GM19240 (cell line): ENCODE measurements at regions not wholly inside any gene's neighbourhood (a gene's known extent, or its start where the extent isn't known, plus 50 kb on each side); places are given as distances from the start of the nearest gene placed in this dataset.
"Not testable (repeated sequence)": the region's sequence is repeated elsewhere in the genome, so short reads cannot be mapped to it uniquely, and the experiment has no call there.

Source experiments
- DNase-seq: peaks from one replicate; pipeline ENCODE4 v3.0.0; 2011; ENCODE audit warnings: low spot score; ENCODE audit not compliant: insufficient read length

DNA sequence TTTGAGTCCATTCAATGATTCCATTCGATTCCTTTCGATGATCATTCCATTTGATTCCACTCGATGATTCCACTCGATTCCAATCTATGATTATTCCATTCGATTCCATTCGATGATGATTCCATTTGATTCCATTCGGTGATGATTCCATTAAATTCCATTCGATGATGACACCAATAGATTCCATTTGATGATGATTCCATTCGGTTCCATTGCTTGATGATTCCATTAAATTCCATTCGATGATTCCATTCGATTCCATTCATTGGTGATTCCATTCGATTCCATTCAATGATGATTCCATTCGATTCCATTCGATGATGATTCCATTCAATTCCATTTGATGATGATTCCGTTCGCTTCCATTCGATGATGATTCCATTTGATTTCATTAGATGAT, 1104.1 kb downstream of the RPIA start:
- DNase-seq: not testable (repeated sequence)

DNA sequence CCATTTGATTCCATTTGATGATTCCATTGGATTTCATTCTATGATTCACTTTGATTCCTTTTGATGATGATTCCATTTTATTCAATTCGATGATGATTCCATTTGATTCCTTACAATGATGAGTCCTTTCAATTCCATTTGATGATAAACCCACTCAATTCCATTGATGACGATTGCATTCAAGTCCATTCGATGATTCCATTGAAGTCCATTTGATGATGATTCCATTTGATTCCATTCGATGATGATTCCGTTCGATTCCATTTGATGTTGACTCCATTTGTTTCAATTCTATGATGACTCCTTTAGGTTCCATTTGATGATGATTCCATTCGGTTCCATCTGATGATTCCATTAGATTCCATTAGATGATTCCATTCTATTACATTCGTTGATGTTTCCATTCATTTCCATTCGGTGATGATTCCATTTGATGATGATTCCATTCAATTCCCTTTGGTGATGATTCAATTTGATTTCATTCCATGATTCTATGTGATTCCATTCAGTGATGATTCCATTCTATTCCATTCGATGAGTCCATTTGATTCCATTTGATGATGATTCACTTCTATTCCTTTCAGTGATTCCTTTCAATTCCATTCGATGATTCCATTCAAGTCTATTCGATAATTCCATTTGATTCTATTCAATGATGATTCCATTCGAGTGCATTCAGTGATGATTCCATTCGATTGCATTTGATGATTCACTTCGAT, 1106.0 kb downstream of the RPIA start:
- no peak for DNase-seq

DNA sequence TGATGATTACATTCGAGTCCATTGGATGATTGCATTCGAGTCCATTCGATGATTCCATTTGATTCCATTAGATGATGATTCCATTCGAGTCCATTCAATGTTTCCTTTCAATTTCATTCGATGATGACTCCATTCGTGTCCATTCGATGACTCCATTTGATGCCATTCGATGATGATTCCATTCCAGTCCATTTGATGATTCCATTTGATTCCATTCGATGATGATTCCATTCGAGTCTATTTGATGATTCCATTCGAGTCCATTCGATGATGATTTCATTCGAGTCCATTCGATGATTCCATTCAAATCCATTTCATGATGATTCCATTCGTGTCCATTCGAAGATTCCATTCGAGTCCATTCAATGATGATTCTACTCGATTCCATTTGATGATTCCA, 1109.7 kb downstream of the RPIA start:
- DNase-seq: not testable (repeated sequence)

DNA sequence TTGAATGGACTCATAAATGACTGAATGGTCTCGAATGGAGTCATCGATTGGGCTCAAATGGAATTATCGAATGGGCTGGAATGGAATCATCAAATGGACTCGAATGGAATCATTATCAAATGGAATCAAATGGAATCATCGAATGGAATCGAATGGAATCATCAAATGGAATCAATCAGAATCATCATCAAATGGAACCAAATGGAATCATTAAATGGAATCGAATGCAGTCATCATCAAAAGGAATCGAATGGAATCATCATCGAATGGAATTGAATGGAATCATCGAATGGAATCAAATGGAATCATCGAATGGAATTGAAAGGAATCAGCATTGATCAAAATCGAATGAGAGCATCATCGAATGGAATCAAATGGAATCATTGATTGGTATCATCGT, 1114.9 kb downstream of the RPIA start:
- not testable (repeated sequence) for DNase-seq

DNA sequence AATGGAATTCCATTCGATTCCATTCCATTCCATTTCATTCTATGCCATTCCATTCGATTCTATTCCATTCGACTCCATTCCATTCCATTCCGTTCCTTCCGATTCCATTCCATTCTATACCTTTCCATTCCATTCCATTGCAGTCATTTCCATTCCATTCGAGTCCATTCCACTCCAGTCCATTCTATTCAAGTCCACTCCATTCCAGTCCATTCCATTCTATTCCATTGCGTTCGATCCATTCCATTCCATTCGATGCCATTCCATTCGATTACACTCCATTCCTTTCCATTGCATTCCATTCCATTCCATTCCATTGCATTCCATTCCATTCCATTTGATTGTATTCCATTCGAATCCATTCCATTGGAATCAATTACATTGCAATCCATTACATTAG, 1119.8 kb downstream of the RPIA start:
- no peak for DNase-seq

DNA sequence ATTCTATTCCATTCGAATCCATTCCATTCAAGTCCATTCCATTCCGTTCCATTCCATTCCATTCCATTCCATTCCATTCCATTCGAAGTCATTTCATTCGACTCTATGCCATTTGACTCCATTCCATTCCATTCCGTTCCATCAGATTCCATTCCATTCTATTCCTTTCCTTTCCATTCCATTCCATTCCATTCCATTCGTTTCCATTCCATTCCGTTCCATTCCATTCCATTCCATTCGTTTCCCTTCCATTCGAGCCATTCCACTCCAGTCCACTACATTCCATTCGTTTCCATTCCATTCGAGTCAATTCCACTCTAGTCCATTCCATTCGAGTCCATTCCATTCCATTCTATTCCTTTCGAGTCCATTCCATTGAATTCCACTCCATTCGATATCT, 1120.4 kb downstream of the RPIA start:
- DNase-seq: not testable (repeated sequence)

DNA sequence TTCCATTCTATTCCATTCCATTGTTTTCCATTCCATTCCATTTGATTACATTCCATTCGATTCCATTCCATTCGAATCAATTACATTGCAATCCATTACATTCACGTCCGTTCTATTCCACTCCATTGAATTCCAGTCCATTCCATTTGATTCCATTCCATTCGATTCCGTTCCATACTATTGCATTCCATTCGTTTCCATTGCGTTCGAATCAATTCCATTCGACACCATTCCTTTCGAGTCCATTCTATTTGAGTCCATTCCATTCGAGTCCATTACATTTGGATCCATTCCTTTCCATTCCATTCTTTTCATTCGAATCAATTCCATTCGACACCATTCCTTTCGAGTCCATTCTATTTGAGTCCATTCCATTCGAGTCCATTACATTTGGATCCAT, 1122.9 kb downstream of the RPIA start:
- not testable (repeated sequence) for DNase-seq

DNA sequence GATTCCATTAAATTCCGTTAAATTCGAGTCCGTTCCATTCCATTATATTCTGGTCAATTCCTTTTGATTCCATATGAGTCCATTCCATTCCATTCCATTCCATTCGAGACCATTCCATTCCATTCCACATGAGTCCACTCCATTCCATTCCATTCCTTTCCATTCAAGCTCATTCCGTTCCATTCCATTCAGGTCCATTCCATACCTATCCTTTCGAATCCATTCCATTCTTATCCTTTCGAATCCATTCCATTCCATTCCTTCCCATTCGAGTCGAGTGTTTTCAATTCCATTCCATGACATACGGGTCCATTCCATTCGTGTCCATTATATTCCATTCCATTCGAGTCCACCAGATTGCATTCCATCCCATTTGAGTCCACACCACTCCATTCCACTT, 1127.4 kb downstream of the RPIA start:
- no peak for DNase-seq

DNA sequence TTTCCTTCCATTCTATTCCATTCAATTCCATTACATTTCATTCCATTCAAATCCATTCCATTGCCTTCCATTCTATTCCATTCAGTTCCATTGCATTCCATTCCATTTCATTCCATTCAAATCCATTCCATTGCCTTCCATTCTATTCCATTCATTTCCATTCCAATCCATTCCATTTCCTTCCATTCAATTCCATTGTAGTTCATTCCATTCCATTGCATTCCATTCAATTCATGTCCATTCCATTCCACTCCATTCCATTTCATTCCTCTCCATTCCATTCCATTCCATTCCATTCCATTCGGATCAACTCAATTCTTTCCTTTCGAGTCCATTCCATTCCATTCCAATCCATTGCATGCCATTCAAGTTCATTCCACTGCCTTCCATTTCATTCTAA, 1128.3 kb downstream of the RPIA start:
- no peak for DNase-seq

DNA sequence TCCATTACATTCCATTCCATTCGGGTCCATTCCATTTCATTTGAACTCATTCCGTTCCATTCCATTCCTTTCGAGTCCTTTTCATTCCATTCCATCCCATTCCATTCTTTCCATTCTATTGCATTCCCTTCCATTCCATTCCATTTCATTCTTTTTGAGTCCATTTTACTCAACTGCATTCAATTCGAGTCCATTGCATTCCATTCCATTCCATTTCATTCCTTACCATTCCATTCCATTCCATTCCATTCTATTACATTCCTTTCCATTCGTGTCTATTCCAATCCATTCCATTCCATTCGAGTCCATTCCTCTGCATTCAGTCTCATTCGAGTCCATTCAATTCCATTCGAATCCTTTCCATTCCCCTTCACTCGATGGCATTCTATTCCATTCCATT, 1128.8 kb downstream of the RPIA start:
- DNase-seq: no peak

DNA sequence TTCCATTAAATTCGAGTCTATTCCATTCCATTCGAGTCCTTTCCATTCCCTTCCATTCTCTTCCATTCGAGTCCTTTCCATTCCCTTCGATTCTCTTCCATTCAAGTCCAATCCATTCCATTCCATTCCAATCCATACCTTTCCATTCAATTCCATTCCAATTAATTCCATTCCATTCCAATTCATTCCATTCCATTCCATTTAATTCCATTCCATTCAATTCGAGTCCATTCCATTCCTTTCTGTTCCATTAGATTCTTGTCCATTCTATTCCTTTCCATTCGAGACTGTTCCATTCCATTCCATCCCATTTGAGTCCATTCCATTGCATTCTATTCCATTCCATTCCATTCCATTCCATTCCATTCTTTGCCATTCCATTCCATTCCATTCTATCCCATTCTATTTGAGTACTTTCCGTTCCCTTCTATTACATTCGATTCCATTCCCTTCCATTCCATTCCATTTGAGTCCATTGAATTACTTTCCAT, 1130.0 kb downstream of the RPIA start:
- DNase-seq: no peak

DNA sequence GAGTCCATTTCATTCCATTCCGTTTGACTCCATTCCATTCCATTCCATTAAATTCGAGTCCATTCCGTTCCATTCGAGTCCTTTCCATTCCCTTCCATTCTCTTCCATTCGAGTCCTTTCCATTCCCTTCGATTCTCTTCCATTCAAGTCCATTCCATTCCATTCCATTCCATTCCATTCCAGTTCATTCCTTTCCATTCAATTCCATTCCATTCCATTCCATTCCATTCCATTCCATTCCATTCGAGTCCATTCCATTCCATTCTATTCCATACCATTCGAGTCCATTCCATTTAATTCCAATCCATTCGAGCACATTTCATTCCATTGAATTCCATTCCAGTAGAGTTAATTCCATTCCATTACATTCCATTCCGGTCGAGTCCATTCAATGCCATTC, 1130.9 kb downstream of the RPIA start:
- DNase-seq: not testable (repeated sequence)

DNA sequence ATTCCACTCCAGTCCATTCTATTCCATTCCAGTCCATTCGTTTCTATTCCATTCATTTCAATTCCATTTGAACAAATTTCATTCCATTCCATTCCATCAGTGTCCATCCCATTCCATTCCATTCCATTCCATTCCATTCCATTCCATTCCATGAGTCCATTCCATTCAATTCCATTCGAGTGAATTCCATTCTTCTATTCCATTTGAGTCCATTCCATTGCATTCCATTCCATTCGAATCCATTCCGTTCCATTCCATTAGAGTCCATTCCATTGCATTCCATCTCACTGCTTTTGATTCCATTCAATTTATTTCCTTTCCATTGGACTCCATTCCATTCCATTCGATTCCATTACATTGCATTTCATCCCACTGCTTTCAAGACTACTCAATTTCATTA, 1132.1 kb downstream of the RPIA start:
- no peak for DNase-seq

DNA sequence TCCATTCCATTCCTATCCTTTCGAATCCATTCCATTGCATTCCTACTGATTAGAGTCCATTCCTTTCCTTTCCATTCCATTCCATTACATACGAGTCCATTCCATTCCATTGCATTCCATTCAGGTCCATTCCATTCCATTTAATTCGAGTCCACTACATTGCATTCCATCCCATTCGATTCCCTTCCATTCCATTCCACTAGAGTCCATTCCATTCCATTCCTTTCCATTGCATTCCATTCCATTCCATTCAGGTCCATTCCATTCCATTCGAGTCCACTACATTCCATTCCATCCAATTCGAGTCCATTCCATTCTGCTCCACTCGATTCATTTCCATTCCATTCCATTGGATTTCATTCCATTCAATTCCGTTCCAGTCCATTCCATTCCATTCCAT, 1133.6 kb downstream of the RPIA start:
- no peak for DNase-seq

DNA sequence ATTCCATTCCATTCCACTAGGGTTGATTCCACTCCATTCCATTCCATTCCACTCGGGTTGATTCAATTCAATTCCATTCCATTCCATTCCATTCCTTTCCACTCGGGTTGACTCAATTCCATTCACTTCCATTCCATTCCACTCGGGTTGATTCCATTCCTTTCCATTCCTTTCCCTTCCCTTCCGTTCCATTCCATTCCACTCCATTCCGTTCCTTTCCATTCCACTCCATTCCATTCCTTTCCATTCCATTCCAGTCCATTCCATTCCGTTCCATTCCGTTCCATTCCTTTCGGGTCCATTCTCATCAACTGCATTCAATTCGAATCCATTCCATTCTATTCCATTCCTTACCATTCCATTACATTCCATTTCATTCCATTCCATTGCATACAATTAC, 1135.3 kb downstream of the RPIA start:
- DNase-seq: not testable (repeated sequence)

DNA sequence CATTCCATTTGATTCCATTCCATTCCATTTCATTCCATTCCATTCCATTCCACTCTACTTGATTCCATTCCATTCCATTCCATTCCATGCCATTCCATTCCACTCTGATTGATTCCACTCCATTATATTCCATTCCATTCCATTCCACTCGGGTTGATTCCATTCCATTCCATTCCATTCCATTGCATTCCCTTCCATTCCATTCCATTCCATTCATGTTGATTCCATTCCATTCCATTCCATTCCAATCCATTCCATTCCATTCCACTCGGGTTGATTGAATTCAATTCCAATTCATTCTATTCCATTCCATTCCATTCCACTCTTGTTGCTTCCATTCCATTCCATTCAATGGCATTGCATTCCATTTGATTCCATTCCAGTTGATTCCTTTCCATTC, 1136.4 kb downstream of the RPIA start:
- DNase-seq: not testable (repeated sequence)

DNA sequence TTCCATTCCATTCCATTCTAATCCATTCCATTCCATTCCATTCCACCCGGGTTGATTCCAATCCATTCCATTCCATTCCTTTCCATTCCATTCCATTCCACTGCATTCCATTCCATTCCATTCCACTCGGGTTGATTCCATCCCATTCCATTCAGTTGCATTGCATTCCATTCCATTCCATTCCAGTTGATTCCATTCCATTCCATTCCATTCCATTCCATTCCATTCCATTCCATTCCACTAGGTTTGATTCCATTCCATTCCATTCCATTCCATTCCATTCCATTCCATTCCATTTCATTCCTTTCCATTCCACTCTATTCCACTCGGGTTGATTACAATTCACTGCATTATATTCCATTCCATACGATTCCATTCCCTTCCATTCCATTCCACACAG, 1136.9 kb downstream of the RPIA start:
- DNase-seq: not testable (repeated sequence)

DNA sequence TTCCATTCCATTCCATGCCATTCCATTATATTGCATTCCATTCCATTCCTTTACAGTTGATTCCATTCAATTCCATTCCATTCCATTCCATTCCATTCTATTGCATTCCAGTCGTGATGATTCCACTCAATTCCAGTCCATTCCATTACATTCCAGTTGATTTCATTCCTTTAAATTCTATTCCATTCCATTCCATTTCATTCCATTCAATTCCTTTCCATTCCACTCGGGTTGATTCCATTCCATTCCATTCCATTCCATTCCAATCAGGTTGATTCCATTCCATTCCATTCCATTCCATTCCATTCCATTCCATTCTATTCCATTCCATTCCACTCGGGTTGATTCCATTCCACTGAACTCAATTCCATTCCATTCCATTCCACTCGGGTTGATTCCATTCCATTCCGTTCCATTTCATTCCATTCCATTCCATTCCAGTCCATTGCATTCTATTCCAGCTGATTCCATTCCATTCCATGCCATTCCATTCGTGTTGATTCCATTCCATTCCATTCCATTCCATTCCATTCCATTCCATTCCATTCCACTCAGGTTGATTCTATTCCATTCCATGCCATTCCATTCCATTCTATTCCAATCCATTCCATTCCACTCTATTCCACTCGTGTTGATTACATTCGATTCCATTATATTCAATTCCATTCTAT, 1137.6 kb downstream of the RPIA start:
- DNase-seq: not testable (repeated sequence)

DNA sequence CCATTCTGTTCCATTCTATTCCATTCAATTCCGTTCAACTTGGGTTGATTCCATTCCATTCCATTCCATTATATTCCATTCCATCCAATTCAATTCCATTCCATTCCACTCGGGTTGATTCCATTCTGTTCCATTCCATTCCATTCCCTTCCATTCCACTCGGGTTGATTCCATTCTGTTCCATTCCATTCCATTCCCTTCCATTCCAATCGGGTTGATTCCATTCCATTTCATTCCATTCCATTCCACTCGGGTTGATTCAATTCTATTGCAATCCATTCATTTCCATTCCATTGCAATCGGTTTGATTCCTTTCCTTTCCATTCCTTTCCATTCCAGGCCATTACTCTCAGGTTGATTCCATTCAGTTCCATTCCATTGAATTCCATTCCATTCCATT, 1138.4 kb downstream of the RPIA start:
- DNase-seq: no peak

DNA sequence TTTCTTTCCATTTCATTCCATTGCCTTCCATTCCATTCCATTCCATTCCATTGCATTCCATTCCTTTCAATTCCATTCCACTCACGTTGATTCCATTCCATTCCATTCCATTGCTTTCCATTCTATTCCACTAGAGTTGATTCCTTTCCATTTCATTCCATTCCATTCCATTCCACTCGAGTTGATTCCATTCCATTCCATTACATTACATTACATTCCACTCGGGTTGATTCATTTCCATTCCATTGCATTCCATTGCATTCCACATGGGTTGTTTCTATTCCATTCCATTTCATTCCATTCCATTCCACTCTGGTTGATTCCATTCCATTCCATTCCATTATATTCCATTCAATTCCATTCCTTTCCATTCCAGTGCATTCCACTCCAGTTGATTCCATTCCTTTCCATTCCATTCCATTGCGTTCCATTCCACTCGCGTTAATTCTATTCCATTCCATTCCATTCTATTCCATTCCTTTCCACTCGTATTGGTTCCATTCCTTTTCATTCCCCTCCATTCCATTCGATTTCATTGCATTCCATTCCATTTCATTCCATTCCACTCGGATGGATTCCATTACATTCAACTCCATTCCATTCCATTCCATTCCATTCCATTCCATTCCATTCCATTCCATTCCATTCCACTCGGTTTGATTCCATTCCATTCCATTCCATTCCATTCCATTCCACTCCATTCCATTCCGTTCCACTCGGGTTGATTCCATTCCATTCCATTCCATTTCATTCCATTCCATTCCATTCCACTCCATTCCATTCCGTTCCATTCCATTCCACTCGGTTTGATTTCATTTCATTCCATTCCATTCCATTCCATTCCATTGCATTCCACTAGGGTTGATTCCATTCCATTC, 1139.1 kb downstream of the RPIA start:
- DNase-seq: not testable (repeated sequence)

DNA sequence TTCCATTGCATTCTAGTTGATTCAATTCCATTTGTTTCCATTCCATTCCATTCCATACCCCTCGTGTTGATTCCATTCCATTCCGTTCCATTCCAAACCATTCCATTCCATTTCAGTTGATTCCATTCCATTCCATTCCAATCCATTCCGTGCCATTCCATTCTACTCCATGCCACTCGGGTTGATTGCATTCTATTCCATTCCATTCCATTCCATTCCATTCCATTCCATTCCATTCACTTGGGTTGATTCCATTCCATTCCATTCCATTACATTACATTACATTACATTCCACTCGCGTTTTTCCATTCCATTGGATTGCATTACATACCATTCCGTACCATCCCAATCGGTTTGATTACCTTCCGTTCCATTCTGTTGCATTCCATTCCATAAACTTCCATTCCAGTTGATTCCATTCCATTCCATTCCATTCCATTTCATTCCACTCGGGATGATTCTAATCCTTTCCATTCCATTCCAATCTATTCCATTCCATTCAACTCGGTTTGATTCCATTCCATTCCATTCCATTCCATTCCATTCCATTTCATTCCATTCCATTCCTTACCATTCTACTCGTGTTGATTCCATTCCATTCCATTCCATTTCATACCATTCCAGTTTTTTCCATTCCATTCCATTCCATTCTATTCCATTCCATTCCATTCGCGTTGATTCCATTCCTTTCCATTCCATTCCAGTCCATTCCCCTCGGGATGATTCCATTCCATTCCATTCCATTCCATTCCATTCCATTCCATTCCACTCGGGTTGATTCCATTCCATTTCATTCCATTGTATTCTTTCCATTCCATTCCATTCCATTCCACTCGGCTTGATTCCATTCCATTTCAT, 1140.4 kb downstream of the RPIA start:
- no peak for DNase-seq
